Panc1 (cell line): ENCODE measurements at regions not wholly inside any gene's neighbourhood (a gene's known extent, or its start where the extent isn't known, plus 50 kb on each side); places are given as distances from the start of the nearest gene placed in this dataset.

Experiments
- ATAC-seq: fragments of 200-7000 bp; cut with Tn5 transposase; 2 replicates; pipeline ENCODE4 v1.9.1; 2020; ENCODE audit warnings: mild to moderate bottlenecking, moderate library complexity
- BruUV-seq: library from RNA; stranded (reverse); fragments of 400-500 nt; replicated peaks from 2 replicates; lab custom pipeline; 2021; lab: Mats Ljungman, UMichigan
- CTCF ChIA-PET: fragments of 300-600 bp; sonication (Branson Sonifier 250); formaldehyde crosslinking; loops from one replicate; lab custom pipeline; 2022; ENCODE audit warnings: antibody characterized with exemption; lab: Charles Lee
- POLR2A ChIA-PET: fragments of 300-600 bp; sonication (Branson Sonifier 250); formaldehyde crosslinking; loops from one replicate; lab custom pipeline; 2022; ENCODE audit warnings: antibody characterized with exemption; lab: Charles Lee
- DNase-seq: peaks from one replicate; pipeline ENCODE4 v3.0.0-alpha.2; 2010; ENCODE audit warnings: low read depth, low spot score
- H3K27ac ChIP-seq: 2 replicates; pipeline ENCODE4 v1.5.1; 2011; ENCODE audit warnings: mild to moderate bottlenecking, low read length, inconsistent platforms
- H3K27me3 ChIP-seq: fragments of 200-500 bp; sonication (Bioruptor generic); 2 replicates; pipeline ENCODE4 v1.6.0; 2014; ENCODE audit warnings: low read length, inconsistent platforms; ENCODE audit not compliant: control insufficient read depth, insufficient read depth
- H3K36me3 ChIP-seq: fragments of 200-500 bp; sonication (Bioruptor generic); 2 replicates; pipeline ENCODE4 v1.5.1; 2014; ENCODE audit warnings: inconsistent platforms, mild to moderate bottlenecking, low read length, moderate library complexity; ENCODE audit not compliant: control insufficient read depth, insufficient read depth
- H3K4me1 ChIP-seq: 2 replicates; pipeline ENCODE4 v1.5.1; 2011; ENCODE audit warnings: inconsistent platforms, mild to moderate bottlenecking, low read length, moderate library complexity; ENCODE audit not compliant: control insufficient read depth, insufficient read depth
- H3K4me3 ChIP-seq, 2 experiments: 2 replicates each; pipeline ENCODE4 v1.5.1; 2011 to 2012; ENCODE audit warnings: low read depth in 2 of 2, low read length in 2 of 2, mild to moderate bottlenecking in 2 of 2, inconsistent platforms in 1 of 2, moderate library complexity in 1 of 2
- H3K9me3 ChIP-seq: fragments of 200-500 bp; sonication (Bioruptor generic); 2 replicates; pipeline ENCODE4 v1.5.1; 2014; ENCODE audit warnings: low read depth, mild to moderate bottlenecking, inconsistent platforms, low read length, moderate library complexity; ENCODE audit not compliant: control insufficient read depth, insufficient read depth
- POLR2AphosphoS5 ChIP-seq: IDR thresholded peaks from 2 replicates; pipeline ENCODE4 v1.6.1; 2012; ENCODE audit warnings: mild to moderate bottlenecking, low read depth, low read length, moderate library complexity
- SIN3A ChIP-seq: IDR thresholded peaks from 2 replicates; pipeline ENCODE4 v1.6.1; 2012; ENCODE audit warnings: low read depth, mild to moderate bottlenecking, low read length, moderate library complexity, borderline replicate concordance; ENCODE audit not compliant: insufficient read depth
- TCF7L2 ChIP-seq: IDR thresholded peaks from 2 replicates; pipeline ENCODE4 v1.6.1; 2011; ENCODE audit warnings: mild to moderate bottlenecking, low read depth, low read length, inconsistent platforms
- in situ Hi-C: cut with HindIII; loops from 2 replicates; pipeline ENCODE4 v1.10.0; 2016; ENCODE audit warnings: low sequenced_read_pairs, low pct_unique_long_range_greater_than_20kb
- intact Hi-C: fragments of 100-400 bp; cut with micrococcal nuclease; formaldehyde crosslinking; loops from one replicate; pipeline ENCODE4 v1.10.0; 2022; ENCODE audit not compliant: unreplicated experiment
- TF ChIP-seq, protein P1 (sequence below): fragments of 450-650 bp; IDR thresholded peaks from 2 replicates; pipeline ENCODE4 v1.5.1; 2017; ENCODE audit warnings: mild to moderate bottlenecking
- TF ChIP-seq, protein P2 (sequence below), 2 experiments: IDR thresholded peaks; 2 replicates each; pipeline ENCODE4 v1.6.1; 2011 to 2012; ENCODE audit warnings: low read depth in 2 of 2, control low read depth in 1 of 2, low read length in 1 of 2, mild to moderate bottlenecking in 1 of 2, moderate library complexity in 1 of 2; ENCODE audit not compliant: insufficient read depth in 1 of 2

DNA sequence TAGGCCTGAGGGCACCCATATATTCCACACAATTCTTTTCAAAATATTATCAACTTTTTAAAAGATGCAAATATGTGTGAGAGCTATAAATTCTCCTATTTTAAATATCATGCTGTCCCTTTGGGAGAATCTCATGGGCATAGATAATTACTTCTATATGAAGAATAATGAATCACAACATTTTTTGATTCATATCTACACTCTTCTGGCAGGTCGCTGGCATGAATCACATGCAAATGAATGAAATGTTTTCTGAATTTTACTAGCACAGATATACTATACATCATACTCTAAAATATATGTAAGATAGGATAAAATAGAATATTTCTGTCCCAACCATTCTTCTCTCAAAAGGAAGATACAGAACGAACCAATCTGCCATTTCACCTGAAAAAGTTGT, 277.7 kb upstream of the KCNH8 start:
- DNase-seq: no peak
- ChIA-PET POLR2A (no interaction called here), CTCF (no interaction called here)
- in situ Hi-C loops: no loop called here
- H3K36me3 ChIP-seq: no peaks in the 10 kb centered on the region
- H3K9me3 ChIP-seq: no peaks in the 10 kb centered on the region
- H3K4me3 ChIP-seq: no peak overlapping the region
- TF ChIP-seq POLR2AphosphoS5 (no peak), TCF7L2 (no peak), SIN3A (no peak)
- TF ChIP-seq, protein P1, sequence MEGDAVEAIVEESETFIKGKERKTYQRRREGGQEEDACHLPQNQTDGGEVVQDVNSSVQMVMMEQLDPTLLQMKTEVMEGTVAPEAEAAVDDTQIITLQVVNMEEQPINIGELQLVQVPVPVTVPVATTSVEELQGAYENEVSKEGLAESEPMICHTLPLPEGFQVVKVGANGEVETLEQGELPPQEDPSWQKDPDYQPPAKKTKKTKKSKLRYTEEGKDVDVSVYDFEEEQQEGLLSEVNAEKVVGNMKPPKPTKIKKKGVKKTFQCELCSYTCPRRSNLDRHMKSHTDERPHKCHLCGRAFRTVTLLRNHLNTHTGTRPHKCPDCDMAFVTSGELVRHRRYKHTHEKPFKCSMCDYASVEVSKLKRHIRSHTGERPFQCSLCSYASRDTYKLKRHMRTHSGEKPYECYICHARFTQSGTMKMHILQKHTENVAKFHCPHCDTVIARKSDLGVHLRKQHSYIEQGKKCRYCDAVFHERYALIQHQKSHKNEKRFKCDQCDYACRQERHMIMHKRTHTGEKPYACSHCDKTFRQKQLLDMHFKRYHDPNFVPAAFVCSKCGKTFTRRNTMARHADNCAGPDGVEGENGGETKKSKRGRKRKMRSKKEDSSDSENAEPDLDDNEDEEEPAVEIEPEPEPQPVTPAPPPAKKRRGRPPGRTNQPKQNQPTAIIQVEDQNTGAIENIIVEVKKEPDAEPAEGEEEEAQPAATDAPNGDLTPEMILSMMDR: no peak
- TF ChIP-seq, protein P2, sequence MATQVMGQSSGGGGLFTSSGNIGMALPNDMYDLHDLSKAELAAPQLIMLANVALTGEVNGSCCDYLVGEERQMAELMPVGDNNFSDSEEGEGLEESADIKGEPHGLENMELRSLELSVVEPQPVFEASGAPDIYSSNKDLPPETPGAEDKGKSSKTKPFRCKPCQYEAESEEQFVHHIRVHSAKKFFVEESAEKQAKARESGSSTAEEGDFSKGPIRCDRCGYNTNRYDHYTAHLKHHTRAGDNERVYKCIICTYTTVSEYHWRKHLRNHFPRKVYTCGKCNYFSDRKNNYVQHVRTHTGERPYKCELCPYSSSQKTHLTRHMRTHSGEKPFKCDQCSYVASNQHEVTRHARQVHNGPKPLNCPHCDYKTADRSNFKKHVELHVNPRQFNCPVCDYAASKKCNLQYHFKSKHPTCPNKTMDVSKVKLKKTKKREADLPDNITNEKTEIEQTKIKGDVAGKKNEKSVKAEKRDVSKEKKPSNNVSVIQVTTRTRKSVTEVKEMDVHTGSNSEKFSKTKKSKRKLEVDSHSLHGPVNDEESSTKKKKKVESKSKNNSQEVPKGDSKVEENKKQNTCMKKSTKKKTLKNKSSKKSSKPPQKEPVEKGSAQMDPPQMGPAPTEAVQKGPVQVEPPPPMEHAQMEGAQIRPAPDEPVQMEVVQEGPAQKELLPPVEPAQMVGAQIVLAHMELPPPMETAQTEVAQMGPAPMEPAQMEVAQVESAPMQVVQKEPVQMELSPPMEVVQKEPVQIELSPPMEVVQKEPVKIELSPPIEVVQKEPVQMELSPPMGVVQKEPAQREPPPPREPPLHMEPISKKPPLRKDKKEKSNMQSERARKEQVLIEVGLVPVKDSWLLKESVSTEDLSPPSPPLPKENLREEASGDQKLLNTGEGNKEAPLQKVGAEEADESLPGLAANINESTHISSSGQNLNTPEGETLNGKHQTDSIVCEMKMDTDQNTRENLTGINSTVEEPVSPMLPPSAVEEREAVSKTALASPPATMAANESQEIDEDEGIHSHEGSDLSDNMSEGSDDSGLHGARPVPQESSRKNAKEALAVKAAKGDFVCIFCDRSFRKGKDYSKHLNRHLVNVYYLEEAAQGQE (IDR thresholded peaks at IDR 0.05; ENCODE audit: insufficient read depth in 1 of 2, low read depth in 2 of 2, low read length in 1 of 2): no peak
- no peak for ATAC-seq
- H3K4me1 ChIP-seq: no peaks in the 10 kb centered on the region
- no peaks in the 10 kb centered on the region for H3K27me3 ChIP-seq
- BruUV-seq: no TSS peak
- intact Hi-C loops: no loop called here
- no peak overlapping the region for H3K27ac ChIP-seq

DNA sequence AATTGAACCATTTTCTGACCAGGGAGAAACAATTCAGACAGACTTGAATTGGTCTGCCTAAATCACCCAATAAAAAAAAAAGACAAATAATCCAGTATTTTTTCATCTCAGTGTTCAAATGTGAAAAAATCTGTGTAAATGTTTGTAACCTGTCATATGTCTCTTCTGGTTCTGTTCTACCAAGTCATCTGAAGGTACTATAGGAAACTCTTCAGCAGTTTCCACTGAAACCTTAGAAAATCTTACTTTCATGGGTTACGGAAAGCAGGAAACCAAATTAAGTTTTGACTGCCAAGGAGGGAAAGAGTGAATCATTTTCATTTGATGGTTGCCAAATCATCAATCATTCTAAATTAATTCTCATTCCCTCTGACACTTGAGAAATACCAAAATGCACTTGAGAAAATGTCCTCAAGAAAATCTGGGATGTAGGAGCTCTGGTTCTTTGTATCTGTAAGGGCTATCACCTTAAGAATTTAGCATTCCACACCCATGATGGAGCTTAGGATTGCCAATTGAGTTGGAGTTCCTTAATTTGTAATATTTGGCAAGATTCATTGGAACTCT, 278.2 kb upstream of the KCNH8 start:
- in situ Hi-C loops (no loop called here), intact Hi-C loops (no loop called here)
- POLR2A ChIA-PET: no interaction called here
- no peak overlapping the region for H3K4me3 ChIP-seq
- H3K4me1 ChIP-seq: no peaks in the 10 kb centered on the region
- TF ChIP-seq POLR2AphosphoS5: no peak
- no peak for ATAC-seq
- H3K27ac ChIP-seq: no peak overlapping the region
- no peaks in the 10 kb centered on the region for H3K36me3 ChIP-seq
- BruUV-seq: no TSS peak
- no peaks in the 10 kb centered on the region for H3K9me3 ChIP-seq
- CTCF ChIA-PET: no interaction called here
- DNase-seq: no peak
- H3K27me3 ChIP-seq: no peaks in the 10 kb centered on the region

DNA sequence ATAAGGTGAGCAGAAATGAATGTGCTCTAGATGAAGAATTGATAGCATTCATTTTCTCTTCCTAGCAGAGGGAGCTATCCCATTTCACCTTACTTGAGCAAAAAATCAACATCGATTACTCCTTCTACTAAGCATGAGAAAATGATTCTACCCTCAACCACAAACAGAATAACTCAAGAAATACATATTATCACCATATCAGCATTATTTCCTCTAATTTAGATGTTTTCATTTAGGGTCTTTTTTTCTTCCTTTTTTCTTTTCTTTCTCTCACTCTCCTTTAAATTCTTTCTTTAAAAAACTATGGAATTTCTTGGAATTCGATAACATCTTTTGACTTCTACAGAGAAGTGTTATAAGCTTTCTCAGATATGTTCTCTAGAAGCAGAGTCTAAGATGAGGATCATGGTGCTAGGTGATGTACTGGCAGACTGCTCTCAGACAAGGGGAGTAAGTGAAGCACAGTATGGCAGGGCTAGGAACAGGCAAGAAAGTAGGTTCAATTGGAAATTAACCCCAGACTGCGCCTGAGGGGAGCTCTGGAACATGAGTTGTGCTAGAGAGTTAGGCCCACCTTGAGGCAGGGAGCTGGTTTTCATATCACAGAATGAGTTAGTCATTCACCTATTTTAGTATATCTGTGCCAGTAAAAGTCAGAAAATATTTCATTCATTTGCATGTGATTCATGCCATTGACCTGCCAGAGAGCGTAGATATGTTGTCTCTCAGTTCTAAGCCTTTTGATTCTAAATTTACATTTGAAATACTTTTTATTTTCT, 279.2 kb upstream of the KCNH8 start:
- no peaks in the 10 kb centered on the region for H3K36me3 ChIP-seq
- no peak for DNase-seq
- H3K4me1 ChIP-seq: no peaks in the 10 kb centered on the region
- no peak overlapping the region for H3K4me3 ChIP-seq
- H3K27ac ChIP-seq: no peak overlapping the region
- H3K27me3 ChIP-seq: no peaks in the 10 kb centered on the region
- no peak for TF ChIP-seq SIN3A
- TF ChIP-seq, protein P2 (IDR thresholded peaks at IDR 0.05; ENCODE audit: insufficient read depth in 1 of 2, low read depth in 2 of 2, low read length in 1 of 2): no peak
- no peak for TF ChIP-seq POLR2AphosphoS5
- TF ChIP-seq, protein P1: no peak
- no peak for TF ChIP-seq TCF7L2
- intact Hi-C loops: no loop called here
- no TSS peak for BruUV-seq
- in situ Hi-C loops: no loop called here
- no peaks in the 10 kb centered on the region for H3K9me3 ChIP-seq
- ChIA-PET POLR2A (no interaction called here), CTCF (no interaction called here)
- ATAC-seq: no peak
